H1 (cell line): ENCODE measurements at regions not wholly inside any gene's neighbourhood (a gene's known extent, or its start where the extent isn't known, plus 50 kb on each side); places are given as distances from the start of the nearest gene placed in this dataset.

ENCODE experiments used
- CHD7 ChIP-seq: fragments of 300-600 bp; sonication (generic); IDR thresholded peaks from 2 replicates; pipeline ENCODE4 v1.7.1; 2012; ENCODE audit warnings: low read length, moderate library complexity, mild to moderate bottlenecking, inconsistent platforms; ENCODE audit not compliant: insufficient replicate concordance
- EZH2 ChIP-seq: fragments of 200-600 bp; sonication (generic); IDR thresholded peaks from 2 replicates; pipeline ENCODE4 v1.7.1; 2012; ENCODE audit warnings: low read depth, mild to moderate bottlenecking, moderate library complexity, low read length, inconsistent platforms; ENCODE audit not compliant: severe bottlenecking
- KDM5A ChIP-seq: fragments of 200-600 bp; IDR thresholded peaks from 2 replicates; pipeline ENCODE4 v1.7.1; 2012; ENCODE audit warnings: mild to moderate bottlenecking, low read length, inconsistent platforms, mixed read lengths
- MAFK ChIP-seq: IDR thresholded peaks from 2 replicates; pipeline ENCODE4 v1.6.1; 2012; ENCODE audit warnings: low read depth, mild to moderate bottlenecking, improper control_type of control experiment, low read length
- MAX ChIP-seq: IDR thresholded peaks from 2 replicates; pipeline ENCODE4 v1.6.1; 2012; ENCODE audit warnings: inconsistent platforms
- NANOG ChIP-seq: IDR thresholded peaks from 2 replicates; pipeline ENCODE4 v1.6.1; 2011; ENCODE audit warnings: low read length, low read depth, mild to moderate bottlenecking, inconsistent platforms; ENCODE audit not compliant: insufficient read depth, poor library complexity, severe bottlenecking
- NRF1 ChIP-seq: IDR thresholded peaks from 2 replicates; pipeline ENCODE4 v1.6.1; 2011; ENCODE audit warnings: mild to moderate bottlenecking, low read depth, low read length, improper control_type of control experiment
- RAD21 ChIP-seq, 2 experiments: IDR thresholded peaks in 1 of 2; conservative IDR thresholded peaks in 1 of 2; 2 replicates each; pipeline ENCODE4 v1.6.1; 2011; ENCODE audit warnings: low read depth in 2 of 2, low read length in 2 of 2, improper control_type of control experiment in 1 of 2, inconsistent platforms in 1 of 2, mild to moderate bottlenecking in 1 of 2, moderate library complexity in 1 of 2
- RFX5 ChIP-seq: IDR thresholded peaks from 2 replicates; pipeline ENCODE4 v1.6.1; 2011; ENCODE audit warnings: low read depth, low read length, improper control_type of control experiment, borderline replicate concordance
- ZNF274 ChIP-seq: IDR thresholded peaks from 2 replicates; pipeline ENCODE4 v1.7.0; 2012; ENCODE audit warnings: low read length, borderline replicate concordance; ENCODE audit errors: extremely low read depth

DNA sequence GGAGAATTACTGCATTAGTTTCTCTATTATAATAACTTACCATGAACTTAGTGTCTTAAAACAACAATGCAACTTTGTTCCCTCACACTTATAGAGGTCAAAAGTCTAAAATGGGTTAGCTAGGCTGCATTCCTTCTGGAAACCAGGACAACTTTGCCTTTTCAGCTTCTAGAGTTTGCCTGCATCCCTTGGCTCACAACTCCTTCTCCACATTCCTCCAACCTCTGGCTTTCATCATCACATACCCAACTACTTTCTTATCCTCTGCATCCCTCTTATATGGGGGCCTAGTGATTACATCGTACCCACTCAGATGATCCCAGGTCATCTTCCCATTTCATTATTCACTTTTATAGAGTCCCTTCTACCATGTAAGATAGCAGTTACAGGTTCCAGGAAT, 251.1 kb downstream of the C12orf50 start (continued):
- TF ChIP-seq CHD7 (no peak), RFX5 (no peak), EZH2 (no peak), NRF1 (no peak), RAD21 (IDR thresholded peaks at IDR 0.05 in 1 of 2, conservative IDR thresholded peaks at IDR 0.05 in 1 of 2; ENCODE audit: low read depth in 2 of 2, low read length in 2 of 2) (no peak), NANOG (no peak), KDM5A (no peak), ZNF274 (no peak), MAX (no peak), MAFK (no peak)
